CD4-positive, alpha-beta memory T cell (primary cell): ENCODE measurements at regions not wholly inside any gene's neighbourhood (a gene's known extent, or its start where the extent isn't known, plus 50 kb on each side); places are given as distances from the start of the nearest gene placed in this dataset.

Source experiments
- CTCF ChIA-PET: fragments of 350-600 bp; sonication (Branson Sonifier 250); formaldehyde crosslinking; loops from one replicate; lab custom pipeline; 2021; ENCODE audit warnings: inconsistent platforms; ENCODE audit not compliant: partially characterized antibody; lab: Charles Lee
- POLR2A ChIA-PET: fragments of 350-600 bp; sonication (Branson Sonifier 250); formaldehyde crosslinking; loops from one replicate; lab custom pipeline; 2021; ENCODE audit not compliant: partially characterized antibody; lab: Charles Lee
- DNase-seq, 5 donors: peaks; one replicate each; pipeline versions ENCODE4 v3.0.0 to v3.0.0-alpha.2; 2020 to 2022; ENCODE audit warnings: mixed read lengths in 1 of 5
- H3K27ac ChIP-seq: one replicate; pipeline ENCODE4 v1.7.0; 2013; ENCODE audit warnings: low read depth, low read length
- H3K27me3 ChIP-seq: 2 replicates; pipeline ENCODE4 v1.7.0; 2013; ENCODE audit warnings: mild to moderate bottlenecking, low read length, moderate library complexity; ENCODE audit not compliant: insufficient read depth
- H3K36me3 ChIP-seq: 2 replicates; pipeline ENCODE4 v1.7.0; 2013; ENCODE audit warnings: mild to moderate bottlenecking, low read length, moderate library complexity; ENCODE audit not compliant: insufficient read depth
- H3K4me1 ChIP-seq: 2 replicates; pipeline ENCODE4 v1.7.0; 2013; ENCODE audit warnings: mild to moderate bottlenecking, low read length, moderate library complexity; ENCODE audit not compliant: insufficient read depth
- H3K4me3 ChIP-seq, 2 donors: one replicate each; pipeline ENCODE4 v1.7.0; 2013; ENCODE audit warnings: low read length in 2 of 2, mild to moderate bottlenecking in 1 of 2
- H3K9me3 ChIP-seq, 2 donors: one replicate each; pipeline ENCODE4 v1.7.0; 2013; ENCODE audit warnings: low read length in 2 of 2, control low read depth in 1 of 2; ENCODE audit not compliant: control insufficient read depth in 1 of 2
- H3K27ac Mint-ChIP-seq, 7 donors: one replicate each; pipeline ENCODE4 v1.8.0; 2020 to 2021; ENCODE audit warnings: mixed read lengths in 7 of 7, mild to moderate bottlenecking in 6 of 7, inconsistent platforms in 3 of 7, moderate library complexity in 3 of 7
- H3K27me3 Mint-ChIP-seq, 2 donors: one replicate each; pipeline ENCODE4 v1.8.0; 2020 to 2021; ENCODE audit warnings: mixed read lengths in 2 of 2
- H3K36me3 Mint-ChIP-seq, 2 donors: one replicate each; pipeline ENCODE4 v1.8.0; 2020 to 2021; ENCODE audit warnings: mixed read lengths in 2 of 2, inconsistent platforms in 1 of 2, mild to moderate bottlenecking in 1 of 2
- H3K4me1 Mint-ChIP-seq, 4 donors: one replicate each; pipeline ENCODE4 v1.8.0; 2020 to 2021; ENCODE audit warnings: mixed read lengths in 4 of 4, mild to moderate bottlenecking in 1 of 4
- H3K4me3 Mint-ChIP-seq, 8 donors: one replicate each; pipeline ENCODE4 v1.8.0; 2020 to 2021; ENCODE audit warnings: mixed read lengths in 8 of 8, mild to moderate bottlenecking in 7 of 8, moderate library complexity in 6 of 8, inconsistent platforms in 3 of 8
- H3K9me3 Mint-ChIP-seq, 8 donors: one replicate each; pipeline ENCODE4 v1.8.0; 2020 to 2021; ENCODE audit warnings: mixed read lengths in 8 of 8, mild to moderate bottlenecking in 5 of 8, inconsistent platforms in 3 of 8, moderate library complexity in 1 of 8
- intact Hi-C: fragments of 100-400 bp; cut with micrococcal nuclease; formaldehyde crosslinking; loops from one replicate; pipeline ENCODE4 v1.15.1; 2023

DNA sequence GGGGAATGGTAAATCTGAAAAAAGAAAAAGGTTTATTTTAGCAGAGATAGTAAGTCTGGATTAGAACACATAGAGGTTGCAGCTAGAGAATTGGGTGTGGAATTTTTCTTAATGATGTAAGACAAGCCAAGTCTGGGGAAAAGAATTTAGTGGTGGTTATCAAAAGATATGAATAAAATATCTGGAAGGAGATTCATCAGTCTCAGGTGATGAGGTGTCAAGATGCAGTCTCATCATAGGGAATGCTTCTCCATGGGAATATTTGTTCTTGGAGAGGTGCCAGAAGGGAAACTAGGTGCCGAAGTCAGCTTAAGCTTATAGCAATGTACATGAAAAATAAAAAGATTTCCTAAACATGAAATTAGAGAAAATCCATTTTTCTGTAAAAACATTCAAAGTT is 504.1 kb upstream of the NR3C2 start:
- Histone ChIP-seq H3K4me3 (no peak overlapping the region), H3K9me3 (no peaks in the 10 kb centered on the region), H3K27me3 (no peaks in the 10 kb centered on the region), H3K36me3 (no peaks in the 10 kb centered on the region), H3K4me1 (no peaks in the 10 kb centered on the region), H3K27ac (no peak overlapping the region)
- Mint-ChIP-seq H3K27ac (no peak overlapping the region), H3K4me3 (no peak overlapping the region), H3K27me3 (no peaks in the 10 kb centered on the region), H3K4me1 (no peaks in the 10 kb centered on the region), H3K9me3 (peaks cover 0 to 2% (median 0%) of the 10 kb centered on the region in 8 donors), H3K36me3 (no peaks in the 10 kb centered on the region)
- DNase-seq = no peak
- CTCF ChIA-PET = no interaction called here
- POLR2A ChIA-PET = no interaction called here
- intact Hi-C loops = no loop called here

DNA sequence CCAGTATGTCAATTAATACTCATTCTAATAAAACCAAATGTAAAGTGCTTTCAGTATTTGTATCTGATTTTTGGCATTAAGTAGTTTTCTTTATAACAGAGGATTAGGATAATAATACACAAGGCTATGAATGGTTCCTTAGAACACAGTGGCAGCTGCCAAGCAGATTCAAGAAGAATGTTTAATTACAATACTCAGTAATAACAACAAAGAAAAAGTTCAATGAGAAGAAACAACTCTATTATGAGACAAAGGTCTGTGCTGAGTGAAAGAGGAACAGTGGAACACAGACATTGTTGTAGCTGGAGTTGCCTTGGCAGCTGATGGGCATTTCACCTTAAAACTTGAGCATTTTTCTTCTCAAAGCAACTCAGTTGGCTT is 502.6 kb upstream of the NR3C2 start:
- Histone ChIP-seq H3K36me3 (no peaks in the 10 kb centered on the region), H3K27me3 (no peaks in the 10 kb centered on the region), H3K4me3 (no peak overlapping the region), H3K4me1 (no peaks in the 10 kb centered on the region), H3K27ac (no peak overlapping the region), H3K9me3 (no peaks in the 10 kb centered on the region)
- Mint-ChIP-seq H3K27me3 (no peaks in the 10 kb centered on the region), H3K4me1 (no peaks in the 10 kb centered on the region), H3K27ac (no peak overlapping the region), H3K4me3 (no peak overlapping the region), H3K36me3 (no peaks in the 10 kb centered on the region), H3K9me3 (peaks cover 0 to 2% (median 0%) of the 10 kb centered on the region in 8 donors)
- no peak for DNase-seq
- ChIA-PET POLR2A (no interaction called here), CTCF (no interaction called here)
- intact Hi-C loops = no loop called here

DNA sequence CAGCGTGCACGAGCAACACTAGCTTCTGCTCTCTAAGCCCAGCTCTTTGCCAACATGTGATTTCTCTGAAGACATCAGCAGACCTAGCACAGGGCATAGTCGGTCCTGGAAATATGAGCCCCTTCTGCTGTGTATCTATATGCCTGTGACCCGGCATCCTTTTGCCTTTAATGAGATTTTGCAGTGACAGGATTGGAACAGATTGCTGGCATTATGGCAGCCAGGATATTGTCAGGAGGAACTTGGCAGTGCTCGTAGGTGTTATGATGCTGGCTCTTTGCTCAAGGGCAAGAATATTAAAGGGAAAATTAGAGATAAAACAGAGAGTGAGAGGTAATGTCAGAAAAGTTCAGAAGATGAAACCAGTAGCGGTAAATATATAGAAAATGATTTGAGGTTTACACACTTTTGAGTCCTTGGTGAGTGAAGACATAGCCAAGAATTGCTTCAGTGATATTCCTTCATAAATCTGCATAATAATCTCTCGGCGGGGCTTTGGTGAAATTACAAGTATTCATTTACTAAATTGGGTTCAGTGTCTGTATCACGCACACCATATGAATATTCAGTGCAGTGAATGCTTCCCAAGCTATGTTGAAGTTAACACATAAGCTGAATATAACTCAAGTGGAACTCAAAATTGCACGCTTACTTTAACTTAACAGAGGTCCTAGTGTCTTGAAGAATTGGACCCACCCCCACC is 502.1 kb upstream of the NR3C2 start:
- no peak overlapping the region for H3K4me3 ChIP-seq
- Mint-ChIP-seq H3K27ac (no peak overlapping the region), H3K36me3 (no peaks in the 10 kb centered on the region), H3K4me1 (no peaks in the 10 kb centered on the region), H3K9me3 (peaks cover 0 to 2% (median 0%) of the 10 kb centered on the region in 8 donors), H3K27me3 (no peaks in the 10 kb centered on the region), H3K4me3 (no peak overlapping the region)
- intact Hi-C loops = no loop called here
- POLR2A ChIA-PET = no interaction called here
- H3K27ac ChIP-seq = no peak overlapping the region
- H3K36me3 ChIP-seq = no peaks in the 10 kb centered on the region
- H3K9me3 ChIP-seq = no peaks in the 10 kb centered on the region
- H3K27me3 ChIP-seq = no peaks in the 10 kb centered on the region
- H3K4me1 ChIP-seq = no peaks in the 10 kb centered on the region
- CTCF ChIA-PET = no interaction called here
- no peak for DNase-seq

DNA sequence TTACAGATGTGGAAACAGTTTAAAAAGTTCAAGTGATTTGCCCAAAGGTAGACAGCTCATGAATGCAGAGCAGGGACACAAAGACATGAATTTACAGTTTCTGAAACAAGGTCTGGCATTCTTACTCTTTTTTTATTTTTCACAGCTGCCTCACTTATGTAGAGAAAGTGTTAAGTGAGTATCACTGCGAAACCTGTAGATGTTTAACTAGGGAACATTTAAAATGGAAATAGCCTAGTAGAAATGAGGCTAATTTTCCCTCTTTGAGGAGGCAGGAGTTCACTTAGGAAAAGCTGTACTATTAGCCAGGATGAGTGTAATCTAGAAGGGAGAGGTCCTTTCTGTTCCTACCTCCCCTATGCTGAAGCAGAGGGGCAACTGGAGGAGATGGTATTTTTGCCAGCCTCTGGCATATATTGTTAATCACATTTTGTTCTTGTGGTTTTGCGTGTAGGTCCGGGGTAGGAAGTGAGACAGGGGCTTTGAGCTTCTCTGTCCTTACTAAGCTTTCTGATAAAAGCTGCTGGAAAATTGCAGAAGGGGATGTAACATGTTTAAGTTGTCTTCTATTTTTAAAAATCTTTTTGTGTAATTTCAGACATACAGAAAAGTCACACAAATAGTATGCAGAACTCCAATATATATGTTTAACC is 492.8 kb upstream of the NR3C2 start:
- H3K4me1 Mint-ChIP-seq = no peaks in the 10 kb centered on the region
- no peak overlapping the region for H3K4me3 Mint-ChIP-seq
- DNase-seq = no peak
- H3K27me3 ChIP-seq = no peaks in the 10 kb centered on the region
- no peak overlapping the region for H3K4me3 ChIP-seq
- peaks cover 0 to 2% of the 10 kb centered on the region in 2 donors for H3K36me3 Mint-ChIP-seq
- POLR2A ChIA-PET = no interaction called here
- H3K36me3 ChIP-seq = no peaks in the 10 kb centered on the region
- H3K27ac Mint-ChIP-seq = no peak overlapping the region
- H3K9me3 Mint-ChIP-seq = peaks cover 9 to 31% (median 20%) of the 10 kb centered on the region in 8 donors
- H3K9me3 ChIP-seq = no peaks in the 10 kb centered on the region
- CTCF ChIA-PET = interaction anchor here (1.1 kb wide), 1 partner anchor 12 kb away, joined by 3 read pairs; no protein-coding TSS in a partner anchor
- intact Hi-C loops = no loop called here
- no peaks in the 10 kb centered on the region for H3K4me1 ChIP-seq
- H3K27ac ChIP-seq = no peak overlapping the region
- H3K27me3 Mint-ChIP-seq = no peaks in the 10 kb centered on the region

DNA sequence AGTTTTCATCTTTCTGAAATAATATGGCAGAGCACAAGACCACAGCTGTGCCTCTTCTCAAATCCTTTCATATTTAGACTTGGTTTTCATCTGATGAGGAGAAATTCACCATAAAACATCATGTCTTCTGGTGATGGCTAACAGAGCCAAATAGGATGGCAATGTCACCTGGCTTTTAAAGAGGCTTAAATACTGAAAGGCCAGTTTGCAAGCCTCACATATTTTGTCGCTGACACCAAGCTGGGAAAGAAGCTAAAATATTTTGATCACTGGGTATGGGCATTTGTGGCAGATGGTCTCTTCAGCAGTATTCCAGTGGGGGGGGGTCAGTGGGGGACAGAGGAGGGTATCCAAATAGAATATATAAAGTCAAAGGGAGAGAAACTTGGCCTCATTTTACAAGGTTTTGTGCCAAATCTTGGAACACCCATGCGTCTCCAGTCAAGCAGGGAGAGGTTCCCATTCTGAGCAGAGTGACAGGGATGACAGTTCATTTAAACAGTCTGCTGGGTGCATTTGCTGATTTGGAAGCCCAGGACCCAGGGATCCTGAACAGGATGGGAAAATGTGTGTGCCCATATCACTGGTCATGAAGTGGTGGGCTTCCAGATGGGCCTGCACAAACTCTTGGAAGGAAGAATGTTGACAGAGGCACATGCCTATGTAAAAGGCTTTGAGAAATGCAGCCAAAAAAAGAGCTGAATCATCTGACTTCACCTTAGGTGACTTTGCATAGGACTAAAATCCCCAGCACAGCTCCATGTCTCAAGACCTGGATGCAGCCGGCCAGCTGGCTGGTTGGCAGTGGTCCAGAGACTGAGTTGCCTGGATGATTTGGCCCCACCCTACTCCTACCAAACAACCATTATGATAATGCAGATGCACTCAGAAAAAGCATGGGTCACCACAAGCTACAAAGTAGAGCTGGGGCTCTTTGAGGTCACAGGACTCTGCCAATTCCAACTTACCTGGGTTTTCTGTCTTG is 484.4 kb upstream of the NR3C2 start:
- H3K27me3 Mint-ChIP-seq = no peaks in the 10 kb centered on the region
- H3K9me3 ChIP-seq = no peaks in the 10 kb centered on the region
- H3K27ac Mint-ChIP-seq = no peak overlapping the region
- no peaks in the 10 kb centered on the region for H3K4me1 ChIP-seq
- no peaks in the 10 kb centered on the region for H3K36me3 ChIP-seq
- peaks cover 0 to 2% of the 10 kb centered on the region in 2 donors for H3K36me3 Mint-ChIP-seq
- no peak overlapping the region for H3K4me3 Mint-ChIP-seq
- H3K27ac ChIP-seq = no peak overlapping the region
- H3K4me3 ChIP-seq = no peak overlapping the region
- intact Hi-C loops = no loop called here
- H3K27me3 ChIP-seq = no peaks in the 10 kb centered on the region
- peaks cover 6 to 35% (median 18%) of the 10 kb centered on the region in 8 donors for H3K9me3 Mint-ChIP-seq
- no peaks in the 10 kb centered on the region for H3K4me1 Mint-ChIP-seq
- ChIA-PET CTCF (interaction anchor here (0.7 kb wide), 1 partner anchor 144 kb away, joined by 3 read pairs; no protein-coding TSS in a partner anchor), POLR2A (no interaction called here)
- no peak for DNase-seq

DNA sequence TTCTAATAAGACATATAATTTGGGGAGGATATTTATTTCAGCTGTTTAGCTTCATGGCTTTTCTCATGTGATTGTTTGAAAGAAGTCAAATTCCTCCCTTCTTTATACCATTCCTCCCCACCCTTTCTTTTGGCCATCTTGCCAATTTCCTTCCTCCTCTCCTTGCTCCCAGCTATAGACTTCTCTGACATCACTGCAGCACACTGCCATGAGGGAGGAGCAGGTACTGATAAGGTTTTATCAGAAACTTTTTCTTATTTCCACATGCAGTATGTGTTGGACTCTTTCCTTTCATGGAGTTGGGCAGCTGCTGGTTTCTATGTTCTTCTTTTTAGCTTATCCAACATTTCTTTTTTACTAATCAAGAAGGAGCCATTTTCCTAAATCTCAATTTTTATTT is 481.7 kb upstream of the NR3C2 start:
- Histone ChIP-seq H3K9me3 (no peaks in the 10 kb centered on the region), H3K27ac (no peak overlapping the region), H3K4me1 (no peaks in the 10 kb centered on the region), H3K4me3 (no peak overlapping the region), H3K27me3 (no peaks in the 10 kb centered on the region), H3K36me3 (no peaks in the 10 kb centered on the region)
- ChIA-PET POLR2A (no interaction called here), CTCF (interaction anchor here (1.5 kb wide), 1 partner anchor 11 kb away, joined by 3 read pairs; no protein-coding TSS in a partner anchor)
- DNase-seq = no peak
- peaks cover 0 to 4% (median under 1%) of the 10 kb centered on the region in 4 donors for H3K4me1 Mint-ChIP-seq
- peaks cover 0 to 8% (median 4%) of the 10 kb centered on the region in 8 donors for H3K9me3 Mint-ChIP-seq
- intact Hi-C loops = no loop called here
- no peak overlapping the region for H3K4me3 Mint-ChIP-seq
- H3K36me3 Mint-ChIP-seq = no peaks in the 10 kb centered on the region
- H3K27ac Mint-ChIP-seq = no peak overlapping the region
- no peaks in the 10 kb centered on the region for H3K27me3 Mint-ChIP-seq

DNA sequence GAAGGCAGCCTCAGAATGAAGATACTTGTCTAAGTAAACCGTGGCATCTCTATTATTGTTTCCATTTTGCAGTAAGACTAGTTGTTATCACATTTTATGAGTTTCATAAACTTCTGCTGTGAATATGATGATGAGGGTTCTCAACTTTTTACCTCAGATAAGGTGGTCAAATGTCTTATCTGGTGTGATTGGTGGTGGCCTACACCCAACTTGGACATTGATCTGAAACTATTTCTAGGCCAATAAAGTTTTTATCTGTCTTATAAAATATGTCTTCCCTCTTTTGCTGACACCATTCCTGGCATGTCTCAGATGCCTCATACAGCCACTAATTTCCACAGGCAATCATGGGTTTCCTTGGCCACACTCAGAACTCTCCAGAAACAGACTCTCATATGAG is 480.3 kb upstream of the NR3C2 start:
- Mint-ChIP-seq H3K4me3 (no peak overlapping the region), H3K27ac (no peak overlapping the region), H3K9me3 (peaks cover 0 to 3% (median 0%) of the 10 kb centered on the region in 8 donors), H3K4me1 (peaks cover 0 to 4% (median under 1%) of the 10 kb centered on the region in 4 donors), H3K36me3 (no peaks in the 10 kb centered on the region), H3K27me3 (no peaks in the 10 kb centered on the region)
- POLR2A ChIA-PET = no interaction called here
- CTCF ChIA-PET = no interaction called here
- DNase-seq = no peak
- no peaks in the 10 kb centered on the region for H3K36me3 ChIP-seq
- no peak overlapping the region for H3K4me3 ChIP-seq
- H3K27me3 ChIP-seq = no peaks in the 10 kb centered on the region
- intact Hi-C loops = no loop called here
- no peak overlapping the region for H3K27ac ChIP-seq
- no peaks in the 10 kb centered on the region for H3K9me3 ChIP-seq
- no peaks in the 10 kb centered on the region for H3K4me1 ChIP-seq
